ENCODE measurements at regions not wholly inside any gene's neighbourhood (a gene's known extent, or its start where the extent isn't known, plus 50 kb on each side); places are given as distances from the start of the nearest gene placed in this dataset.

DNA sequence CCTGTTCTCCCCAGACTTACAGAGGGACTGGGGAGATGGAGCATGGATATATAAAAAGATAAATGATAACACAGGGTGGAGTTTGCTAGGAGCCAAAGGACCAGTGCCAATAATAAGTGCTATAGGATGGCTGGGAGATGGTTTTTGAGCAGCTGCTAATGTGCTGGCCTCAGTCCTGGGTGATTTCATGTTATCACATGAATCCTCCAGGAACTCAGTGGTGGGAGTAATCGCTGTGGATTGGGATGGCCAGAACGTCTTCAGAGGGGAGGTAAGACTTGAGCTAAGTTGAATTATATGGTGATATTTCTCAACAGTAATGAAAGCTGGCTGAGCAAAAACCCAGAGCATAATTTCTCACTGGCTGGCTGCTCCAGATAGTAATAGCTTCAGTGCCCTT, 441.4 kb downstream of the SLC4A3 start:
- Mint-ChIP-seq H3K27ac (no peak overlapping the region), H3K27me3 (peaks cover 8% of the 10 kb centered on the region), H3K4me1 (no peaks in the 10 kb centered on the region), H3K36me3 (ENCODE audit: low read depth) (no peaks in the 10 kb centered on the region), H3K9me3 (no peaks in the 10 kb centered on the region), H3K4me3 (no peak overlapping the region)
- no peak for ATAC-seq (replicated peaks)

DNA sequence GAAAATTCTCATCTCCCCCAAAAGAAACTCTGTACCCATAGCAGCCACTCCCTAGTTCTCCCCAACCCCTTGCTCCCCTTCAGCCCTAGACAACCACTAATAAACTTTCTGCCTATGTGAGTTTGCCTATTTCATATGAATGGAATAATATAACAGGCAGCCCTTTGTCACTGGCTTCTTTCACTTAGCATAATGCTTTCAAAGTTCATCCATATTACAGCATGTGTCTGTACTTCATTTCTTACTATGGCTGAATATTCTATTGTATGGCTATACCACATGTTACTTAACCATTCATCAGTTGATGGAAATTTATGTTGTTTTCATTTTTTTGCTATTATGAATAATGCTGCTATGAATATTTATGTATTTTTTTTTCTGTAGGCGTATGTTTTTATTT, 442.9 kb downstream of the SLC4A3 start:
- H3K27ac Mint-ChIP-seq, result no peak overlapping the region
- H3K27me3 Mint-ChIP-seq, result peaks cover 10% of the 10 kb centered on the region
- ATAC-seq (replicated peaks), result no peak
- H3K9me3 Mint-ChIP-seq, result no peaks in the 10 kb centered on the region
- H3K4me3 Mint-ChIP-seq, result no peak overlapping the region
- no peaks in the 10 kb centered on the region for H3K4me1 Mint-ChIP-seq
- H3K36me3 Mint-ChIP-seq (ENCODE audit: low read depth), result no peaks in the 10 kb centered on the region

- H3K9me3 Mint-ChIP-seq, result no peaks in the 10 kb centered on the region
- ATAC-seq (replicated peaks), result no peak
- no peaks in the 10 kb centered on the region for H3K4me1 Mint-ChIP-seq
- peaks cover 12% of the 10 kb centered on the region for H3K27me3 Mint-ChIP-seq
- no peak overlapping the region for H3K27ac Mint-ChIP-seq
- H3K36me3 Mint-ChIP-seq (ENCODE audit: low read depth), result no peaks in the 10 kb centered on the region
- no peak overlapping the region for H3K4me3 Mint-ChIP-seq
These were observed 444.3 kb downstream of the SLC4A3 start for GRCh38 chr2:220071696-220072095.

DNA sequence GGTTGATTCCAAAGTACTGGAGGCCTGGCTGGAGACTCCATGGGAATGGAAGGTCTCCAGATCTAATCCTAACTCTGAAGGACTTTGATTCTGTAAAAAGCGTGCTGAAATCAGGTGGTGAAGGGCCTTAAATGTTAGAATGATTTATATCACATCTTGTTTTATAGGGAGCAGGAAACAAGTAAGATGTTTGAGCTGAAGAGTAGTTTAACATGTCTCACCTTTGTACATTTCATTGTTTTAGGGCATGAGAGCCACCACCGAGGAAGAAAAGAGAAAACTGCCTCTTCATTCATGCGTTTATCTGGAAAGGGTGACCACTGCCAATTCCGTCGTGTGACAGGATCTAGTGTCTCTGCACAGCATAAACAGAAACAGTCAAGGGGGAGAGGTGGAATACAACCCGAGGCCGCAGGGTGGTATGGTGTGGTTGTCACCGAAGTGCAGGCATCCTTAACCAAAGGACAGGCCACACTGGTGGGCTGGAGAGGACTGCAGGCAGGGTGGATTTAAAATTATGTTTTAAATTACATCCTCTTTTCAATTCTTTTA, 445.3 kb downstream of the SLC4A3 start:
- no peak for ATAC-seq (replicated peaks)
- Mint-ChIP-seq H3K27me3 (peaks cover 16% of the 10 kb centered on the region), H3K36me3 (ENCODE audit: low read depth) (no peaks in the 10 kb centered on the region), H3K27ac (no peak overlapping the region), H3K4me1 (no peaks in the 10 kb centered on the region), H3K4me3 (no peak overlapping the region), H3K9me3 (no peaks in the 10 kb centered on the region)

- H3K27ac Mint-ChIP-seq, result no peak overlapping the region
- peaks cover 16% of the 10 kb centered on the region for H3K27me3 Mint-ChIP-seq
- no peaks in the 10 kb centered on the region for H3K36me3 Mint-ChIP-seq (ENCODE audit: low read depth)
- no peaks in the 10 kb centered on the region for H3K9me3 Mint-ChIP-seq
- no peak for ATAC-seq (replicated peaks)
- H3K4me1 Mint-ChIP-seq, result no peaks in the 10 kb centered on the region
- no peak overlapping the region for H3K4me3 Mint-ChIP-seq
These were observed 448.4 kb downstream of the SLC4A3 start for GRCh38 chr2:220075835-220076234.

DNA sequence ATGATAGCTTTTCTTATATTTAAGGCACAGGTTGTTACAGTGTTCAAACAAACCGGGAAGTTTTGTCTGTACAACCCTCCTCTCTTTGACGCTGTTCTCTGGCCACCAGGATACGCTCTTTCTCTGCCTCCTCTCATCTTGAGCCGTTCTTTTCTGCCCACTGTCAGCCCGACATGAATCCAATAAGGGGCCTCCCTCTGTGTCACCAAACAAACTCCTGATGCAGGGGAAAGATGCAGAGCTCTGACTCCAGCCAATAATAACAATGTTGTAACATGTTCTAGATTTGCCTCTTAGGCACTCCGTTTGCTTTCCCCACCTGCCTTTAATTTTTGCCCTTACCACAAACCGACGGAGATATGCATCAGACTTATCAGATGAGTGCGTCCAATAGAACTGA, 449.3 kb downstream of the SLC4A3 start:
- H3K36me3 Mint-ChIP-seq (ENCODE audit: low read depth), result no peaks in the 10 kb centered on the region
- ATAC-seq (replicated peaks), result no peak
- peaks cover 15% of the 10 kb centered on the region for H3K27me3 Mint-ChIP-seq
- H3K4me3 Mint-ChIP-seq, result no peak overlapping the region
- H3K9me3 Mint-ChIP-seq, result no peaks in the 10 kb centered on the region
- H3K27ac Mint-ChIP-seq, result no peak overlapping the region
- no peaks in the 10 kb centered on the region for H3K4me1 Mint-ChIP-seq

DNA sequence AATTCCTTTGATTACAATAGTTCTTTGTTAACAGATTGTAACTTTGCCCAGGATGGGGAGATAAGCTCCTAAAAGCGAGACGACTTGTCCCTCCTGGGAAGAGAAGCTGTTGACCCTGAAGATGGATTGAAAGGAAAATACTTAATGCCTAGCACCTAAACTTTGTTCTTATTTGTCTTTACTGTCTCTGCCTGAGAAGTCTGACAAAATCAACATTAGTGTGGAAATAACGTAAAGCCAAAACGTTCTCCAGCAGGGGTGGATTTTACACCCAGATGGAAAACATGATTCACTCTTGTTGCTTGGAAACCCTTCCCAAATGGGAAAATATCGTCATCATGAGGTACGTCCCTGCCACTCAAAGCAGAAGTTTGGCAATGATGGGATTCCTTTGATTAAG, 450.1 kb downstream of the SLC4A3 start:
- Mint-ChIP-seq H3K27me3 (peaks cover 13% of the 10 kb centered on the region), H3K4me1 (no peaks in the 10 kb centered on the region), H3K9me3 (no peaks in the 10 kb centered on the region), H3K4me3 (no peak overlapping the region), H3K36me3 (ENCODE audit: low read depth) (no peaks in the 10 kb centered on the region), H3K27ac (no peak overlapping the region)
- ATAC-seq (replicated peaks), result no peak

DNA sequence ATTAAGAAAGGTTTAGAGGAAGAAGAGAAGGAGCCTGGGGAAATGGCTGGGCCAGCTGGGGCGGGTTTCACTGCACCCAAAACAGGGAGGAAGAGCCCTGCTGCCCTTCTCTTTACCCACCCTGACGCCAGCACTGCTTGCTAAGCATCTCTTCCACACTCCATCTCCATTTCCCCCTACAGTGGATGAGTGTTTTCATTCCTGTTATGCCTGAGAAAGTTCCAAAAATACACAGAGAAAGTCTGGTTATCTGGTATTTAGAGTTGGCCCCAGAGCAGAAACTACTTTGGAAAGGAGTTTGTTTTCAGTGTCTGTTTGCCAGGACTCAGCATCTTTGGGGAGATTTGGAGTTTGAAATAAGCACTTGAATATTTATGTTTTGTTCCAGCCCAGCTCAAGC, 451.0 kb downstream of the SLC4A3 start:
- no peak overlapping the region for H3K4me3 Mint-ChIP-seq
- no peaks in the 10 kb centered on the region for H3K9me3 Mint-ChIP-seq
- H3K27me3 Mint-ChIP-seq, result peaks cover 13% of the 10 kb centered on the region
- H3K4me1 Mint-ChIP-seq, result no peaks in the 10 kb centered on the region
- no peak overlapping the region for H3K27ac Mint-ChIP-seq
- H3K36me3 Mint-ChIP-seq (ENCODE audit: low read depth), result no peaks in the 10 kb centered on the region
- ATAC-seq (replicated peaks), result no peak

- Mint-ChIP-seq H3K27me3 (peaks cover 13% of the 10 kb centered on the region), H3K36me3 (ENCODE audit: low read depth) (no peaks in the 10 kb centered on the region), H3K9me3 (no peaks in the 10 kb centered on the region), H3K4me1 (no peaks in the 10 kb centered on the region), H3K27ac (no peak overlapping the region), H3K4me3 (no peak overlapping the region)
- no peak for ATAC-seq (replicated peaks)
These were observed 452.2 kb downstream of the SLC4A3 start for GRCh38 chr2:220079595-220079994.

DNA sequence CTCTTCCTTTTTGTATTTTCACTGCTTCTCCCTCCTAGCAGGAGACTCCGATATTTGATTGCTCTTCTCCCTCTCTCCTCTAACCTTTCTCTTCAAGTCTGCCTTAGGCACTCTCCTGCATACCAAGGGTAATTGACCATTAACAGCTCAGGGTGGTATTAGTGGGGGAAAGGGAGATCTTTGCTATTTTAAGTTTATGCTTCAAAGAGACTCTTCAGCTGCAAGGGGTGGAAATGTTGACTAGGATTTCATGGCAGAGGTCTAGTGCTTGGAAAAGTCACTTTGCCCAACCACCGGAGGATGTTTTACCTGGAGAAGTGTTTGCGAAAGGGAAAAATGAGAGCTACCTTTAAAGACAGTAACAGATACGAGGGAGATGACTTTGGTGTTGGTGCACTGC, 453.7 kb downstream of the SLC4A3 start:
- Mint-ChIP-seq H3K4me3 (no peak overlapping the region), H3K27me3 (peaks cover 9% of the 10 kb centered on the region), H3K4me1 (no peaks in the 10 kb centered on the region), H3K27ac (no peak overlapping the region), H3K9me3 (no peaks in the 10 kb centered on the region), H3K36me3 (ENCODE audit: low read depth) (no peaks in the 10 kb centered on the region)
- no peak for ATAC-seq (replicated peaks)

DNA sequence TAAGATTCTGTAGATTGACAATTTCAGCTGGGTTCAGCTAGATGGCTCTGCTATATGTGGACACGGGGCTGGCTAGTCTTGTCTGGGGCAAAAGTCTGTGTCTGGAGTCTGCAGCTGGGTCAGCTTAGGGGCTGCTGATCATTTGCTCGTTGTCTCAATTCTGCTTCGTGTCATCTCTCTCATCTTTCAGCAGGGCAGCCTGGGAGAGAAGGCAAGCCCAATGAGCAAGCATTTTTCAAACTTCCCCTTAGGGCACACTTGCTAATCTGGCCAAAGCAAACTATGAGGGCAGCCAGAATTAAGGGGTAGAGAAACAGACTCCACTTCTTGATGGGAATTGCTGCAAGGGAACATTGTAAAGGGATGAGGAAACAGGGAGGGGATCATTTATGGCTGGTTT, 462.6 kb downstream of the SLC4A3 start:
- Mint-ChIP-seq H3K27me3 (no peaks in the 10 kb centered on the region), H3K4me3 (no peak overlapping the region), H3K4me1 (no peaks in the 10 kb centered on the region), H3K9me3 (no peaks in the 10 kb centered on the region), H3K36me3 (ENCODE audit: low read depth) (no peaks in the 10 kb centered on the region), H3K27ac (no peak overlapping the region)
- ATAC-seq (replicated peaks), result no peak

- Mint-ChIP-seq H3K9me3 (peaks cover 8% of the 10 kb centered on the region), H3K27me3 (peaks cover 7% of the 10 kb centered on the region), H3K36me3 (ENCODE audit: low read depth) (no peaks in the 10 kb centered on the region), H3K4me1 (no peaks in the 10 kb centered on the region), H3K27ac (no peak overlapping the region), H3K4me3 (no peak overlapping the region)
- no peak for ATAC-seq (replicated peaks)
These were observed 469.0 kb downstream of the SLC4A3 start for GRCh38 chr2:220096406-220096805.

DNA sequence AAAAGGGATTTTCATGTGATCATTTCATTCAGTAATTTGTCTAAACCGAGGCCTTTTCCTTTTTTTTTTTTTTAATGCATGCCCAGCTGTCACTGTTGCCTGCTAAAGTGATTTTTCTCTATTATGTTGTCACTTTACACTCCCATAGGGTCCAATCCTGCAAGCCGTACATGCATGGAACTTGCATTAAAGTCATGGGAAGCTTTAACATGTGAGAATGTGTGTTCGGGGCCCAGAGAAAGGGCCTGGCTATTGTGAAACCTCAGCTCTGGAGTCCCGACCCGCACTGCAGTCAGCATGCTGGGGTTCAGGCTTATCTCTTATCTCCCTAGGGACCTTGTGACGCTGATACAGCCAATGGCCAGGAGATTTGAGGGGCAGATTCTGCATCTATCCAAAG, 474.6 kb downstream of the SLC4A3 start:
- Mint-ChIP-seq H3K27me3 (peaks cover 17% of the 10 kb centered on the region), H3K4me1 (no peaks in the 10 kb centered on the region), H3K9me3 (peaks cover 4% of the 10 kb centered on the region), H3K27ac (no peak overlapping the region), H3K36me3 (ENCODE audit: low read depth) (no peaks in the 10 kb centered on the region), H3K4me3 (no peak overlapping the region)
- no peak for ATAC-seq (replicated peaks)

DNA sequence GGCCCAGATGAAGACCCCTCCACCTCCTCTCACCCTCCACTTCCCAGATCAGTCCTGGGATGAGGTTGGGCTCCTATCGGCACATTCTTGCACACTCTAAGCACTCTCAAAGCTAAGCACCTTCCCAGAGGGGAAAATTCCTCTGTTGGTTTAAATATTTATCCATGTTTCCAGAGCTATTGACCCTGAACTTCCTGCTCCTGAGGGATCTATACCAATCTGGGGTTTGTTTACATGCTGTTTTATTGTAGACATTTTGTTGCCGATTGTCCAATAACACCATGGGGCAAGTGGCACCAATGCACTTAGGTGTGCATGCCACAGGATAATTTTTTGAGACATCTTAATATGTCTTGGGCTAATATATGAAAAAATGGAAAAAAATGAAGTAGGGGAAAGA, 476.2 kb downstream of the SLC4A3 start:
- H3K9me3 Mint-ChIP-seq, result peaks cover under 1% of the 10 kb centered on the region
- ATAC-seq (replicated peaks), result no peak
- no peak overlapping the region for H3K27ac Mint-ChIP-seq
- H3K4me1 Mint-ChIP-seq, result no peaks in the 10 kb centered on the region
- no peaks in the 10 kb centered on the region for H3K36me3 Mint-ChIP-seq (ENCODE audit: low read depth)
- H3K27me3 Mint-ChIP-seq, result peaks cover 18% of the 10 kb centered on the region
- H3K4me3 Mint-ChIP-seq, result no peak overlapping the region

GRCh38 chr2:220104871-220105351, 477.5 kb downstream of the SLC4A3 start:
- Mint-ChIP-seq H3K9me3 (no peaks in the 10 kb centered on the region), H3K4me3 (no peak overlapping the region), H3K27me3 (peaks cover 18% of the 10 kb centered on the region), H3K36me3 (ENCODE audit: low read depth) (no peaks in the 10 kb centered on the region), H3K4me1 (no peaks in the 10 kb centered on the region), H3K27ac (no peak overlapping the region)
- ATAC-seq (replicated peaks), result no peak

GRCh38 chr2:220106065-220106464, 478.6 kb downstream of the SLC4A3 start:
- H3K36me3 Mint-ChIP-seq (ENCODE audit: low read depth), result no peaks in the 10 kb centered on the region

More at GRCh38 chr2:220106065-220106464, 478.6 kb downstream of the SLC4A3 start:
- Mint-ChIP-seq H3K4me3 (no peak overlapping the region), H3K9me3 (peaks cover under 1% of the 10 kb centered on the region), H3K27me3 (peaks cover 18% of the 10 kb centered on the region), H3K4me1 (no peaks in the 10 kb centered on the region), H3K27ac (no peak overlapping the region)
- no peak for ATAC-seq (replicated peaks)
